Keratinocyte (primary cell): ENCODE measurements at regions not wholly inside any gene's neighbourhood (a gene's known extent, or its start where the extent isn't known, plus 50 kb on each side); places are given as distances from the start of the nearest gene placed in this dataset.
A peak's percentile ranks its signal among the peaks of the same experiment; 100 is the strongest.

Experiments used
- DNase-seq: peaks from one replicate; pipeline ENCODE4 v3.0.0-alpha.2; 2011; ENCODE audit warnings: low read depth, missing footprints, low spot score
- FAIRE-seq: peaks from 2 replicates; lab custom pipeline; 2011; peaks lifted over from hg19 to GRCh38; lab: Jason Lieb, UNC
- H2AFZ ChIP-seq: 2 replicates; pipeline ENCODE4 v1.6.0; 2012; ENCODE audit warnings: low read length, control low read depth, inconsistent platforms; ENCODE audit not compliant: control insufficient read depth
- H3K27ac ChIP-seq: 2 replicates; pipeline ENCODE4 v1.5.1; 2011; ENCODE audit warnings: low read length; ENCODE audit not compliant: control insufficient read depth, insufficient read depth
- H3K27me3 ChIP-seq: 3 replicates; pipeline ENCODE4 v1.6.0; 2011; ENCODE audit warnings: low read length; ENCODE audit not compliant: control insufficient read depth, insufficient read depth; ENCODE audit errors: extremely low read depth
- H3K36me3 ChIP-seq, 2 experiments: 2 replicates in 1 of 2; 3 replicates in 1 of 2; pipeline ENCODE4 v1.5.1; 2011; ENCODE audit warnings: low read length in 2 of 2, mild to moderate bottlenecking in 1 of 2; ENCODE audit not compliant: control insufficient read depth in 2 of 2, insufficient read depth in 2 of 2; ENCODE audit errors: extremely low read depth in 1 of 2
- H3K4me1 ChIP-seq: 3 replicates; pipeline ENCODE4 v1.5.1; 2011; ENCODE audit warnings: low read length; ENCODE audit not compliant: control insufficient read depth, insufficient read depth; ENCODE audit errors: extremely low read depth
- H3K4me2 ChIP-seq: 3 replicates; pipeline ENCODE4 v1.6.0; 2011; ENCODE audit warnings: low read depth, low read length; ENCODE audit not compliant: control insufficient read depth, insufficient read depth; ENCODE audit errors: extremely low read depth
- H3K4me3 ChIP-seq, 3 experiments: fragments of 200-600 bp in 1 of 3; sonication (generic) in 1 of 3; 2 replicates in 2 of 3; 3 replicates in 1 of 3; pipeline ENCODE4 v1.5.1; 2011 to 2016; ENCODE audit warnings: low read length in 3 of 3, mild to moderate bottlenecking in 3 of 3, control low read depth in 2 of 3, inconsistent platforms in 1 of 3, low read depth in 1 of 3, mixed read lengths in 1 of 3, mixed run types in 1 of 3, moderate library complexity in 1 of 3; ENCODE audit not compliant: control insufficient read depth in 2 of 3, insufficient read depth in 2 of 3; ENCODE audit errors: extremely low read depth in 1 of 3
- H3K79me2 ChIP-seq: 2 replicates; pipeline ENCODE4 v1.6.0; 2012; ENCODE audit warnings: low read length; ENCODE audit not compliant: control insufficient read depth, insufficient read depth
- H3K9ac ChIP-seq: 3 replicates; pipeline ENCODE4 v1.6.0; 2011; ENCODE audit warnings: low read length; ENCODE audit not compliant: control insufficient read depth, insufficient read depth; ENCODE audit errors: extremely low read depth
- H3K9me1 ChIP-seq: 3 replicates; pipeline ENCODE4 v1.6.0; 2011; ENCODE audit warnings: low read length; ENCODE audit not compliant: control insufficient read depth, insufficient read depth; ENCODE audit errors: extremely low read depth
- H3K9me3 ChIP-seq: 2 replicates; pipeline ENCODE4 v1.5.1; 2012; ENCODE audit warnings: low read depth, low read length; ENCODE audit not compliant: control insufficient read depth
- H4K20me1 ChIP-seq: 3 replicates; pipeline ENCODE4 v1.6.0; 2011; ENCODE audit warnings: low read length; ENCODE audit not compliant: control insufficient read depth, insufficient read depth; ENCODE audit errors: extremely low read depth
- CTCF ChIP-seq, 3 experiments: IDR thresholded peaks in 1 of 3; conservative IDR thresholded peaks in 1 of 3; optimal IDR thresholded peaks in 1 of 3; 2 replicates in 2 of 3; 3 replicates in 1 of 3; pipeline versions ENCODE3 to v1.5.1; 2011; ENCODE audit warnings: low read length in 3 of 3, mild to moderate bottlenecking in 3 of 3, moderate library complexity in 2 of 3, control low read depth in 1 of 3, inconsistent platforms in 1 of 3; ENCODE audit not compliant: insufficient read depth in 2 of 3; ENCODE audit errors: extremely low read depth in 1 of 3
- EZH2 ChIP-seq: IDR thresholded peaks from one replicate; pipeline ENCODE4 v1.6.1; 2012; ENCODE audit warnings: inconsistent platforms, mild to moderate bottlenecking, low read length, moderate library complexity
- dilution Hi-C: fragments of 300-500 bp; cut with MboI; formaldehyde crosslinking; loops from one replicate; pipeline ENCODE4 v1.7.0; 2020; ENCODE audit warnings: low sequenced_read_pairs; ENCODE audit not compliant: extremely low pct_ligation_motif_present

GRCh38 chrX:69090022-69090421 lies 75.2 kb downstream of the PJA1 start:
- H3K27ac ChIP-seq: no peak overlapping the region
- H3K9me3 ChIP-seq: no peaks in the 10 kb centered on the region
- H3K79me2 ChIP-seq: no peaks in the 10 kb centered on the region
- no peaks in the 10 kb centered on the region for H3K36me3 ChIP-seq
- no peak overlapping the region for H3K9ac ChIP-seq
- FAIRE-seq (peak; percentile 36), DNase-seq (no peak)
- H3K9me1 ChIP-seq: no peaks in the 10 kb centered on the region
- H3K4me2 ChIP-seq: no peak overlapping the region
- no peak overlapping the region for H2AFZ ChIP-seq
- no peak for TF ChIP-seq CTCF (optimal IDR thresholded peaks at IDR 0.05 in 1 of 3, IDR thresholded peaks at IDR 0.05 in 1 of 3, conservative IDR thresholded peaks at IDR 0.05 in 1 of 3; ENCODE audit: extremely low read depth in 1 of 3, insufficient read depth in 2 of 3, low read length in 3 of 3)
- TF ChIP-seq EZH2: no peak
- H3K4me3 ChIP-seq: no peak overlapping the region
- H3K27me3 ChIP-seq: peaks cover 4% of the 10 kb centered on the region
- H3K4me1 ChIP-seq: peaks cover 4% of the 10 kb centered on the region
- dilution Hi-C loops: no loop called here
- H4K20me1 ChIP-seq: no peaks in the 10 kb centered on the region

DNA sequence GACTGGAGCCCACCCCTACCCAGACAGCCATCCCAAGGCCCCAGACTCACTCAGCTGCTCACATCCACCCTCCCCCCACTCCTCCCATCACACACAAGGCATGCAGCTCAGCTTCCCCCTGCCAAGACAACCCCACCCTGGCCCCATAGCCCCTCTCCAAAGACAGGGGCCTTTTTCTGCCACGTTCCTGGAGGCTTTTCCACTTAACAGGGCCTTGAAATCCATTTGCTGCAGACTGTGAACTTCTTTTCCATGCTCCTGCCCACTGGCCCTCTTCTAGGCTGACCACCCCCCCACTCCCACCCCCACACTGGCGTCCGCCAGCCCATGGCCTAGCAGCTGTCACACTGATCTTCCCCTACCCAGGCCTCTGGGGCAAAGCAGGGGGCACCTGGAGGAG lies 76.0 kb downstream of the PJA1 start:
- Histone ChIP-seq H3K27me3 (peaks cover 4% of the 10 kb centered on the region), H4K20me1 (no peaks in the 10 kb centered on the region), H3K27ac (no peak overlapping the region), H3K4me3 (no peak overlapping the region), H3K79me2 (no peaks in the 10 kb centered on the region), H3K4me2 (no peak overlapping the region), H2AFZ (no peak overlapping the region), H3K36me3 (no peaks in the 10 kb centered on the region), H3K9me1 (no peaks in the 10 kb centered on the region), H3K9me3 (no peaks in the 10 kb centered on the region), H3K4me1 (peaks cover 3% of the 10 kb centered on the region), H3K9ac (no peak overlapping the region)
- DNase-seq (no peak), FAIRE-seq (no peak)
- TF ChIP-seq EZH2 (no peak), CTCF (optimal IDR thresholded peaks at IDR 0.05 in 1 of 3, IDR thresholded peaks at IDR 0.05 in 1 of 3, conservative IDR thresholded peaks at IDR 0.05 in 1 of 3; ENCODE audit: extremely low read depth in 1 of 3, insufficient read depth in 2 of 3, low read length in 3 of 3) (no peak)
- dilution Hi-C loops: no loop called here
